ENCODE measurements at regions not wholly inside any gene's neighbourhood (a gene's known extent, or its start where the extent isn't known, plus 50 kb on each side); places are given as distances from the start of the nearest gene placed in this dataset.
A peak's percentile ranks its signal among the peaks of the same experiment; 100 is the strongest.

DNA sequence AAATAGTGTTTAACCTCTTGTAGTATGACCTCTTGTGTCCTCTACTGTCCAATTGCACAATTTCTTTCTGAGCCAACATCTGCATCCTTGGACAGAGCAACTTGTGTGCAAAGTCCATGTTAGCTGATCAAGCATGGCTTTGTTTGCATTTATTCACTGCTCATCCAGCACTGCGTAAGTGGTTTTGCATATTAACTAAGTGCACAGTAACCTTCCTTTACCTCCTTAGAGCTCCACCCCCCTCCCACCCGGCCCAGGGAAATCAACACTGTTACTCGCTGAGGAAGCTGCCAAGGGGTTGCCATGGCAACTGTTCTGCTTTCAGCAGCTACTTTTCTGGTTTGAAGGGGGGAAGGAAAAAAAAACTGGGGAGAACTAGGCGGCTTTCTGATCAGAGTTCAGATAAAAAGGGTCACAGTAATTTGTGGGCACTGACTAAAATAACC, 153.5 kb upstream of the KLF12 start:
- no peaks in the 10 kb centered on the region for H3K79me2 ChIP-seq (ENCODE audit: control insufficient read depth, insufficient read depth, low read length)
- no peak overlapping the region for H2AFZ ChIP-seq (ENCODE audit: control insufficient read depth, low read depth, low read length)
- ATAC-seq (peak; percentile 55), FAIRE-seq (no peak), DNase-seq (ENCODE audit: low read depth, low spot score) (no peak)
- RAD21 ChIA-PET (ENCODE audit: unreplicated experiment) = interaction anchor here (0.7 to 4.0 kb wide), 8 partner anchors 225 to 805 kb away, joined by 3 to 41 read pairs (median 4); no protein-coding TSS in a partner anchor
- POLR2A ChIA-PET = no interaction called here
- H3K27me3 ChIP-seq (replicated peaks in 1 of 2; ENCODE audit: control insufficient read depth in 2 of 2, insufficient read depth in 2 of 2, low read length in 1 of 2) = peaks cover 2 to 5% of the 10 kb centered on the region in 2 experiments; a peak in 1 of 4 replicates
- in situ Hi-C loops (cut with MboI) = loop anchor here (5.0 to 10.0 kb wide), 2 partner anchors 450 to 533 kb away; no protein-coding TSS in a partner anchor
- H3K4me1 ChIP-seq (ENCODE audit: control insufficient read depth, insufficient read depth, low read length) = no peaks in the 10 kb centered on the region
- CTCF ChIA-PET = interaction anchor here (0.6 to 5.6 kb wide), 8 partner anchors 9 to 932 kb away, joined by 3 to 102 read pairs (median 6); no protein-coding TSS in a partner anchor
- H3K27ac ChIP-seq (ENCODE audit: control insufficient read depth, insufficient read depth) = no peak overlapping the region
- WGBS (ENCODE audit: insufficient coverage, insufficient replicate concordance, low lambda C conversion rate, missing lambda C conversion rate) = 0% methylated on average over 4 of the region's 4 CpGs
- TF ChIP-seq HDAC2 (IDR thresholded peaks at IDR 0.05) (no peak), CHD4 (IDR thresholded peaks at IDR 0.05) (no peak), BMI1 (IDR thresholded peaks at IDR 0.05; ENCODE audit: borderline replicate concordance) (peak; percentile 78), SMAD1 (IDR thresholded peaks at IDR 0.05; ENCODE audit: low read depth, partially characterized antibody) (no peak), BCL11A (IDR thresholded peaks at IDR 0.05; ENCODE audit: low read depth, low read length) (no peak), BHLHE40 (IDR thresholded peaks at IDR 0.05; ENCODE audit: borderline replicate concordance in 1 of 2, low read depth in 2 of 2, low read length in 1 of 2) (no peak), NR2C1 (IDR thresholded peaks at IDR 0.05) (no peak), IRF4 (IDR thresholded peaks at IDR 0.05; ENCODE audit: low read depth, low read length) (no peak), TBL1XR1 (IDR thresholded peaks at IDR 0.05; ENCODE audit: low read depth, low read length) (no peak), ATF7 (IDR thresholded peaks at IDR 0.05; ENCODE audit: low read depth) (no peak), STAT3 (IDR thresholded peaks at IDR 0.05; ENCODE audit: low read depth, low read length) (no peak), RELA (IDR thresholded peaks at IDR 0.05; ENCODE audit: borderline replicate concordance, partially characterized antibody) (no peak), RFX5 (IDR thresholded peaks at IDR 0.05; ENCODE audit: low read depth, low read length) (peak; percentile 50; the same call in 1 of the 2 replicates)
- TF ChIP-seq, protein P1, sequence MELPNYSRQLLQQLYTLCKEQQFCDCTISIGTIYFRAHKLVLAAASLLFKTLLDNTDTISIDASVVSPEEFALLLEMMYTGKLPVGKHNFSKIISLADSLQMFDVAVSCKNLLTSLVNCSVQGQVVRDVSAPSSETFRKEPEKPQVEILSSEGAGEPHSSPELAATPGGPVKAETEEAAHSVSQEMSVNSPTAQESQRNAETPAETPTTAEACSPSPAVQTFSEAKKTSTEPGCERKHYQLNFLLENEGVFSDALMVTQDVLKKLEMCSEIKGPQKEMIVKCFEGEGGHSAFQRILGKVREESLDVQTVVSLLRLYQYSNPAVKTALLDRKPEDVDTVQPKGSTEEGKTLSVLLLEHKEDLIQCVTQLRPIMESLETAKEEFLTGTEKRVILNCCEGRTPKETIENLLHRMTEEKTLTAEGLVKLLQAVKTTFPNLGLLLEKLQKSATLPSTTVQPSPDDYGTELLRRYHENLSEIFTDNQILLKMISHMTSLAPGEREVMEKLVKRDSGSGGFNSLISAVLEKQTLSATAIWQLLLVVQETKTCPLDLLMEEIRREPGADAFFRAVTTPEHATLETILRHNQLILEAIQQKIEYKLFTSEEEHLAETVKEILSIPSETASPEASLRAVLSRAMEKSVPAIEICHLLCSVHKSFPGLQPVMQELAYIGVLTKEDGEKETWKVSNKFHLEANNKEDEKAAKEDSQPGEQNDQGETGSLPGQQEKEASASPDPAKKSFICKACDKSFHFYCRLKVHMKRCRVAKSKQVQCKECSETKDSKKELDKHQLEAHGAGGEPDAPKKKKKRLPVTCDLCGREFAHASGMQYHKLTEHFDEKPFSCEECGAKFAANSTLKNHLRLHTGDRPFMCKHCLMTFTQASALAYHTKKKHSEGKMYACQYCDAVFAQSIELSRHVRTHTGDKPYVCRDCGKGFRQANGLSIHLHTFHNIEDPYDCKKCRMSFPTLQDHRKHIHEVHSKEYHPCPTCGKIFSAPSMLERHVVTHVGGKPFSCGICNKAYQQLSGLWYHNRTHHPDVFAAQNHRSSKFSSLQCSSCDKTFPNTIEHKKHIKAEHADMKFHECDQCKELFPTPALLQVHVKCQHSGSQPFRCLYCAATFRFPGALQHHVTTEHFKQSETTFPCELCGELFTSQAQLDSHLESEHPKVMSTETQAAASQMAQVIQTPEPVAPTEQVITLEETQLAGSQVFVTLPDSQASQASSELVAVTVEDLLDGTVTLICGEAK (IDR thresholded peaks at IDR 0.05; ENCODE audit: borderline replicate concordance) = no peak
- TF ChIP-seq, protein P2, sequence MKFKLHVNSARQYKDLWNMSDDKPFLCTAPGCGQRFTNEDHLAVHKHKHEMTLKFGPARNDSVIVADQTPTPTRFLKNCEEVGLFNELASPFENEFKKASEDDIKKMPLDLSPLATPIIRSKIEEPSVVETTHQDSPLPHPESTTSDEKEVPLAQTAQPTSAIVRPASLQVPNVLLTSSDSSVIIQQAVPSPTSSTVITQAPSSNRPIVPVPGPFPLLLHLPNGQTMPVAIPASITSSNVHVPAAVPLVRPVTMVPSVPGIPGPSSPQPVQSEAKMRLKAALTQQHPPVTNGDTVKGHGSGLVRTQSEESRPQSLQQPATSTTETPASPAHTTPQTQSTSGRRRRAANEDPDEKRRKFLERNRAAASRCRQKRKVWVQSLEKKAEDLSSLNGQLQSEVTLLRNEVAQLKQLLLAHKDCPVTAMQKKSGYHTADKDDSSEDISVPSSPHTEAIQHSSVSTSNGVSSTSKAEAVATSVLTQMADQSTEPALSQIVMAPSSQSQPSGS (IDR thresholded peaks at IDR 0.05; ENCODE audit: low read length) = no peak
- TF ChIP-seq, protein P3, sequence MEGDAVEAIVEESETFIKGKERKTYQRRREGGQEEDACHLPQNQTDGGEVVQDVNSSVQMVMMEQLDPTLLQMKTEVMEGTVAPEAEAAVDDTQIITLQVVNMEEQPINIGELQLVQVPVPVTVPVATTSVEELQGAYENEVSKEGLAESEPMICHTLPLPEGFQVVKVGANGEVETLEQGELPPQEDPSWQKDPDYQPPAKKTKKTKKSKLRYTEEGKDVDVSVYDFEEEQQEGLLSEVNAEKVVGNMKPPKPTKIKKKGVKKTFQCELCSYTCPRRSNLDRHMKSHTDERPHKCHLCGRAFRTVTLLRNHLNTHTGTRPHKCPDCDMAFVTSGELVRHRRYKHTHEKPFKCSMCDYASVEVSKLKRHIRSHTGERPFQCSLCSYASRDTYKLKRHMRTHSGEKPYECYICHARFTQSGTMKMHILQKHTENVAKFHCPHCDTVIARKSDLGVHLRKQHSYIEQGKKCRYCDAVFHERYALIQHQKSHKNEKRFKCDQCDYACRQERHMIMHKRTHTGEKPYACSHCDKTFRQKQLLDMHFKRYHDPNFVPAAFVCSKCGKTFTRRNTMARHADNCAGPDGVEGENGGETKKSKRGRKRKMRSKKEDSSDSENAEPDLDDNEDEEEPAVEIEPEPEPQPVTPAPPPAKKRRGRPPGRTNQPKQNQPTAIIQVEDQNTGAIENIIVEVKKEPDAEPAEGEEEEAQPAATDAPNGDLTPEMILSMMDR (IDR thresholded peaks at IDR 0.05 in 2 of 3, conservative IDR thresholded peaks at IDR 0.05 in 1 of 3; ENCODE audit: control insufficient read depth in 2 of 3, extremely low read depth in 1 of 3, insufficient read depth in 1 of 3, low read depth in 3 of 3, low read length in 3 of 3) = no peak
- TF ChIP-seq, protein P4, sequence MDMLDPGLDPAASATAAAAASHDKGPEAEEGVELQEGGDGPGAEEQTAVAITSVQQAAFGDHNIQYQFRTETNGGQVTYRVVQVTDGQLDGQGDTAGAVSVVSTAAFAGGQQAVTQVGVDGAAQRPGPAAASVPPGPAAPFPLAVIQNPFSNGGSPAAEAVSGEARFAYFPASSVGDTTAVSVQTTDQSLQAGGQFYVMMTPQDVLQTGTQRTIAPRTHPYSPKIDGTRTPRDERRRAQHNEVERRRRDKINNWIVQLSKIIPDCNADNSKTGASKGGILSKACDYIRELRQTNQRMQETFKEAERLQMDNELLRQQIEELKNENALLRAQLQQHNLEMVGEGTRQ (IDR thresholded peaks at IDR 0.05; ENCODE audit: borderline replicate concordance, low read depth, low read length) = no peak
- no peaks in the 10 kb centered on the region for H3K9me3 ChIP-seq (replicated peaks; ENCODE audit: control insufficient read depth, insufficient read depth, low read length)
- H4K20me1 ChIP-seq (ENCODE audit: control insufficient read depth, insufficient read depth) = no peaks in the 10 kb centered on the region
- H3K4me3 ChIP-seq = no peak overlapping the region
- H3K4me2 ChIP-seq (ENCODE audit: control insufficient read depth, insufficient read depth) = peak overlapping the region; percentile 1; the same call in 1 of the 2 replicates
- SMC1A ChIA-PET (ENCODE audit: uncharacterized antibody, unreplicated experiment) = interaction anchor here (0.7 to 5.4 kb wide), 8 partner anchors 21 to 931 kb away, joined by 3 to 52 read pairs (median 4); no protein-coding TSS in a partner anchor
- no peaks in the 10 kb centered on the region for H3K36me3 ChIP-seq (ENCODE audit: control insufficient read depth in 2 of 2, insufficient read depth in 2 of 2, low read length in 1 of 2)
- no peak overlapping the region for H3K9ac ChIP-seq (ENCODE audit: control insufficient read depth, insufficient read depth, low read length)
- intact Hi-C loops (cut with micrococcal nuclease; ENCODE audit: unreplicated experiment) = loop anchor here (1.0 to 2.0 kb wide), 2 partner anchors 452 to 533 kb away; no protein-coding TSS in a partner anchor
- no TSS peak for BruUV-seq (replicated peaks)
